Skeletal muscle tissue (tissue), 3 donors: ENCODE measurements at regions not wholly inside any gene's neighbourhood (a gene's known extent, or its start where the extent isn't known, plus 50 kb on each side); places are given as distances from the start of the nearest gene placed in this dataset.

ENCODE experiments used
- H3K27ac ChIP-seq: one replicate; pipeline ENCODE4 v1.7.0; 2013; ENCODE audit warnings: mild to moderate bottlenecking, low read depth, low read length, inconsistent platforms
- H3K27me3 ChIP-seq, 3 donors: one replicate each; pipeline ENCODE4 v1.7.0; 2013; ENCODE audit warnings: low read length in 3 of 3; ENCODE audit not compliant: control insufficient read depth in 3 of 3, insufficient read depth in 3 of 3
- H3K36me3 ChIP-seq, 3 donors: one replicate each; pipeline ENCODE4 v1.7.0; 2013; ENCODE audit warnings: low read length in 3 of 3; ENCODE audit not compliant: control insufficient read depth in 3 of 3, insufficient read depth in 3 of 3
- H3K4me1 ChIP-seq, 3 donors: one replicate each; pipeline ENCODE4 v1.7.0; 2013; ENCODE audit warnings: low read length in 3 of 3, mild to moderate bottlenecking in 3 of 3; ENCODE audit not compliant: control insufficient read depth in 3 of 3, insufficient read depth in 3 of 3
- H3K4me3 ChIP-seq, 3 donors: one replicate each; pipeline ENCODE4 v1.7.0; 2013; ENCODE audit warnings: low read length in 3 of 3
- H3K9ac ChIP-seq, 3 donors: one replicate each; pipeline ENCODE4 v1.7.0; 2013; ENCODE audit warnings: low read length in 3 of 3, mild to moderate bottlenecking in 3 of 3, moderate library complexity in 2 of 3, low read depth in 1 of 3
- H3K9me3 ChIP-seq, 3 donors: one replicate each; pipeline ENCODE4 v1.7.0; 2013; ENCODE audit warnings: low read length in 3 of 3; ENCODE audit not compliant: control insufficient read depth in 3 of 3
- donor health status: Osteomylitis.

GRCh38 chr22:44423556-44424358 lies 74.3 kb downstream of the RTL6 start:
- no peak overlapping the region for H3K27ac ChIP-seq
- no peaks in the 10 kb centered on the region for H3K36me3 ChIP-seq
- peaks cover 0 to 16% (median 0%) of the 10 kb centered on the region in 3 donors for H3K9me3 ChIP-seq
- peaks cover 0 to 2% (median 0%) of the 10 kb centered on the region in 3 donors for H3K4me1 ChIP-seq
- no peak overlapping the region for H3K9ac ChIP-seq
- H3K4me3 ChIP-seq: no peak overlapping the region
- peaks cover 19 to 56% (median 19%) of the 10 kb centered on the region in 3 donors for H3K27me3 ChIP-seq

- Histone ChIP-seq H3K9me3 (peaks cover 0 to 16% (median 0%) of the 10 kb centered on the region in 3 donors), H3K4me3 (no peak overlapping the region), H3K9ac (no peak overlapping the region), H3K27ac (no peak overlapping the region), H3K27me3 (peaks cover 17 to 48% (median 21%) of the 10 kb centered on the region in 3 donors), H3K4me1 (peaks cover 0 to 2% (median 0%) of the 10 kb centered on the region in 3 donors), H3K36me3 (no peaks in the 10 kb centered on the region)
Measured at GRCh38 chr22:44422746-44423380, 75.2 kb downstream of the RTL6 start.

- Histone ChIP-seq H3K27me3 (peaks cover 5 to 22% (median 10%) of the 10 kb centered on the region in 3 donors), H3K9me3 (peaks cover 0 to 21% (median 0%) of the 10 kb centered on the region in 3 donors), H3K27ac (no peak overlapping the region), H3K4me3 (no peak overlapping the region), H3K36me3 (no peaks in the 10 kb centered on the region), H3K9ac (no peak overlapping the region), H3K4me1 (no peaks in the 10 kb centered on the region)
Measured at GRCh38 chr22:44419429-44419828, 78.6 kb downstream of the RTL6 start.

- H3K27ac ChIP-seq: no peak overlapping the region
- H3K36me3 ChIP-seq: no peaks in the 10 kb centered on the region
- H3K27me3 ChIP-seq: peaks cover 5 to 31% (median 7%) of the 10 kb centered on the region in 3 donors
- no peak overlapping the region for H3K9ac ChIP-seq
- H3K9me3 ChIP-seq: peaks cover 0 to 4% (median 0%) of the 10 kb centered on the region in 3 donors
- peaks cover 0 to 13% (median 7%) of the 10 kb centered on the region in 3 donors for H3K4me1 ChIP-seq
- H3K4me3 ChIP-seq: no peak overlapping the region
Measured at GRCh38 chr22:44413211-44413610, 84.8 kb downstream of the RTL6 start.

GRCh38 chr22:44412136-44412731 lies 85.8 kb downstream of the RTL6 start:
- peaks cover 0 to 4% (median 0%) of the 10 kb centered on the region in 3 donors for H3K9me3 ChIP-seq
- H3K36me3 ChIP-seq: no peaks in the 10 kb centered on the region
- no peak overlapping the region for H3K27ac ChIP-seq
- peaks cover 0 to 13% (median 7%) of the 10 kb centered on the region in 3 donors for H3K4me1 ChIP-seq
- no peak overlapping the region for H3K9ac ChIP-seq
- peaks cover 5 to 34% (median 7%) of the 10 kb centered on the region in 3 donors for H3K27me3 ChIP-seq
- H3K4me3 ChIP-seq: no peak overlapping the region

- Histone ChIP-seq H3K4me3 (no peak overlapping the region), H3K36me3 (no peaks in the 10 kb centered on the region), H3K9ac (no peak overlapping the region), H3K27ac (no peak overlapping the region), H3K9me3 (peaks cover 0 to 4% (median 0%) of the 10 kb centered on the region in 3 donors), H3K4me1 (peaks cover 0 to 13% (median 7%) of the 10 kb centered on the region in 3 donors), H3K27me3 (peaks cover 5 to 37% (median 7%) of the 10 kb centered on the region in 3 donors)
Measured at GRCh38 chr22:44411226-44412135, 86.6 kb downstream of the RTL6 start.

- Histone ChIP-seq H3K36me3 (no peaks in the 10 kb centered on the region), H3K9ac (peak overlapping the region in 1 of 3 donors; percentile 33), H3K27me3 (peaks cover 5 to 39% (median 7%) of the 10 kb centered on the region in 3 donors), H3K27ac (no peak overlapping the region), H3K4me1 (peaks cover 0 to 13% (median 7%) of the 10 kb centered on the region in 3 donors), H3K4me3 (no peak overlapping the region), H3K9me3 (no peaks in the 10 kb centered on the region)
Measured at GRCh38 chr22:44410451-44410991, 87.5 kb downstream of the RTL6 start.

- Histone ChIP-seq H3K27me3 (peaks cover 5 to 39% (median 7%) of the 10 kb centered on the region in 3 donors), H3K4me3 (no peak overlapping the region), H3K4me1 (peaks cover 0 to 13% (median 7%) of the 10 kb centered on the region in 3 donors)
Measured at GRCh38 chr22:44409974-44410316, 88.1 kb downstream of the RTL6 start.

More at GRCh38 chr22:44409974-44410316, 88.1 kb downstream of the RTL6 start:
- H3K27ac ChIP-seq: no peak overlapping the region
- no peaks in the 10 kb centered on the region for H3K9me3 ChIP-seq
- no peaks in the 10 kb centered on the region for H3K36me3 ChIP-seq
- peak overlapping the region in 1 of 3 donors; percentile 33 for H3K9ac ChIP-seq
